ENCODE measurements at regions not wholly inside any gene's neighbourhood (a gene's known extent, or its start where the extent isn't known, plus 50 kb on each side); places are given as distances from the start of the nearest gene placed in this dataset.

DNA sequence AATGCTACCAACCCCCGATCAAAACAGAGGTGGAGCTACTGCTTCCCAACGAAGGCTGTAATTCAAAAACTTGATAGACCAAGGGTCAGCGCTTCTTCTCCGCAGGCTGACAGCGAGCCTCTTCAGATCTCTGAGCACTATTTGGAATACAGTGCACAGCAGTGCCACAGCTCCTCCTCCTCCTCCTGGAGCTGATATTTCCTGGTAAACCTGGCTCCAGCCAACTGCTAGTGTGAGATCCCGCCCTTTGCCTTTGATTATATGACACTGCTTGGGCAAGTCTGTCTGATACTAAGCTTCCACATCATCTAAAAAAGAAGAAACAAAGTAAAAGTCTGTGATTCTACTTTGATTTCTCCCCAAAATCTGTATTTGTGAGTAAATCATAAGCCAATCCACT lies 710.5 kb downstream of the DACH1 start:
- TF ChIP-seq POLR2AphosphoS5 (IDR thresholded peaks at IDR 0.05; ENCODE audit: low read depth, low read length) = no peak
- TF ChIP-seq POLR2A (IDR thresholded peaks at IDR 0.05; ENCODE audit: low read depth, low read length) = no peak
- no peak for TF ChIP-seq TAF1 (IDR thresholded peaks at IDR 0.05; ENCODE audit: borderline replicate concordance, low read depth, low read length)
